ENCODE measurements at regions not wholly inside any gene's neighbourhood (a gene's known extent, or its start where the extent isn't known, plus 50 kb on each side); places are given as distances from the start of the nearest gene placed in this dataset.

DNA sequence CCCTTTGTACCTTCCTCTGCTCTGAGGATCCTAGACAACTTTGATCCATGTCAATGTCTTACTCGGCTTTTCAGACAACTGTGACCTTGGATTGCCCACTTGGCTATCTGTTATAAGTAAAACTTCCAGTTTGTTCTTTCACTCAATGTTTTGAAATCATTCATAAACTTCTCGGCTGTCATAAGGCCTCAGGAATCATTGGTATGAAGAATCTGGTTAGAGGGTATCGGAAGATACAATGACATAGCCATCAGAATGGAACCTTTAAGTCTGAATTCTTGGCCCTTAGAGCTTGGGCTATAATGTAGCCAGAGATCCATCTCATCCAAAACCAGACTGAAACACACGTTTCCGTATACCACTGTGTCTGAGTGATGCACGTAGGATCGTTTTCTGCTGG lies 59.0 kb upstream of the WDR1 start:
- Histone ChIP-seq H3K4me3 (ENCODE audit: low read depth in 1 of 2, low read length in 2 of 2) (no peak overlapping the region), H3K27ac (ENCODE audit: low read depth, low read length) (no peak overlapping the region)

DNA sequence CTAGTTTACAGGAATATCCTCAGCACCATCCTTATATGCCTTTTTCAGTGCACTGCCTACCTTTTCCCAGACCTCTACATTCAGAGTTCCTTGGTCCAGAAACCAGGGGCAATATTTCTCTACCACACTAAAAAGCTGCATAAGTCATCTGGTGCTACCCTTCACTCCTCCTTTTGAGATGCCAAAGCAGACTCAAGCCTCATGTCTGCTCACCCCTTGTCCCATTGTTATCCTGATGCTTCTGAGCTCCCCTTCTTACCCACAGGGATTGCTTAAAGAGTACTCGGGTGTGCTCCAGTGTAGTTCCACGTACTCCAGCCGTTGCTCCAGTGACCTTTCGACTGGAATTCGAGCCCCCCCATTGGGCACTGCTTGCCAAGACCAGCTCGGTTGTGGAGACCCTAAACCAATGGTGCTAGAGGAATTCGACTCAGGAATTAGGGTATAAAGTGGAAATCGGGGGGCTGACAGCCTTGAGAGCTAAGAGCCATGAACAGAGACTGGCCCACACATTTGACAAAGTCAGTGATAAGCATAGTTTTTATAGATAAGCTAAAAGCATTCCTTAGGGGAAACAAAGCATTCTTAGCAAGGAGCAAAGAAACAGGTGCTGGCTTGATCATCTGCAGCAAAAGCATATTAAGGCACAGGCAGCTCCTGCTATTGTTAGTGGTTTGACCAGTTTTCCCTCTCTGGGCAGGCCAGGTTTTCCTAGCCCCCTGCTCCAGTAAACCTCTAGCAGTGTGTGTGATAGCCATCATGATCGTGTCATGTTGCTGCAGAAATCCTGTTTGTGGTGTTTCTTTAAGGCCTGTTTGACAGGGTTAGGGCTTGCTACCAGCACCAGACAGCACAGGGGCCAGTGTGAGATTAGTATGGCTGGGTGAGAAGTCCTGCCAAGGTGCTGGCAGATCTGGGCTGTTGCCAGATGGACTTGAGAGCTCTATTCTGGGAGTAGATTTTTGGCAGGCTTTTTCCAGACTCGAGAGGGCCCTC lies 57.5 kb upstream of the WDR1 start:
- H3K9ac ChIP-seq (ENCODE audit: low read length), result no peak overlapping the region
- H3K27me3 ChIP-seq (ENCODE audit: control insufficient read depth in 1 of 2, insufficient read depth in 2 of 2, low read length in 2 of 2), result no peaks in the 10 kb centered on the region
- peaks cover 27% of the 10 kb centered on the region for H3K4me1 ChIP-seq (ENCODE audit: insufficient read depth, low read length)
- no peaks in the 10 kb centered on the region for H3K36me3 ChIP-seq (ENCODE audit: insufficient read depth, low read length)
- no peaks in the 10 kb centered on the region for H3K9me3 ChIP-seq (ENCODE audit: low read length)
- peak overlapping the region in 1 of 2 donors; percentile 24 for H3K4me3 ChIP-seq (ENCODE audit: low read depth in 1 of 2, low read length in 2 of 2)
- H3K27ac ChIP-seq (ENCODE audit: low read depth, low read length), result peak overlapping the region; percentile 78

More for the DNA sequence above, 59.0 kb upstream of the WDR1 start:
- Histone ChIP-seq H3K9ac (ENCODE audit: low read length) (no peak overlapping the region), H3K9me3 (ENCODE audit: low read length) (no peaks in the 10 kb centered on the region), H3K27me3 (ENCODE audit: control insufficient read depth in 1 of 2, insufficient read depth in 2 of 2, low read length in 2 of 2) (no peaks in the 10 kb centered on the region), H3K4me1 (ENCODE audit: insufficient read depth, low read length) (peaks cover 27% of the 10 kb centered on the region), H3K36me3 (ENCODE audit: insufficient read depth, low read length) (no peaks in the 10 kb centered on the region)

DNA sequence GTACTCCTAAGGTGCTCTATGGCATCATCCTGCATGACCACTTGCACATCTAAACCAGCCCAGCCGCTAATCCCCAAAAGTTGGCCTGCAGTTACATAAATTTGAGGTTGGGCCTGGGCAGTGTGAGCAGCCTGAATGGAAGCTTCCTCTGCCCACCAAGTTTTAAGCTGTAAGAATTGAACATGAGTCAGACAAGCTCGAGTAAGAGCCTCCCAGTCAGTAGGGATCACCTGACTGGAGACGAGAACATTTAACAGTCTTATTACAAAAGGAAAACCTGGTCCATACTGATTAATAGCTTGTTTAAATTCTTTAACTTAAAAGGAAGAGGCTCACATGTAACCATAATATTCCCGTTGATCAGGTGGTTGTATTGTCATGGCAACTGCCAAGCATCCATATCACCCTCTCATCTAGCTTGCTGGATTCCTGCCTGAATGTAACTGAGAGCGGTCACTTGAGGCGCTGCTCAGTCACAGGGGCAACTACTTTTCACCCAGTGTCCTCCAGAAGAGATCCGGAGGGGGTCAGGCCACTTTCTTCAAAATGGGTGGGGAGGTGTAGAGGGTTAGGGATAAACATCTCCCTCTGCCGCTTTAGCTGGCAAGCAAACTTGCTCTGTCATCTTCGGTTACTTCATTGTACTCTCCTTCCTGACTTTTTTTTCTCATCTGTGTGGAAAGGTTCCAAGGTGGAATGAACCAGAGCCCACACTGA lies 56.6 kb upstream of the WDR1 start:
- peak overlapping the region; percentile 78 for H3K27ac ChIP-seq (ENCODE audit: low read depth, low read length)
- peak overlapping the region in 1 of 2 donors; percentile 24 for H3K4me3 ChIP-seq (ENCODE audit: low read depth in 1 of 2, low read length in 2 of 2)
- no peak overlapping the region for H3K9ac ChIP-seq (ENCODE audit: low read length)
- H3K9me3 ChIP-seq (ENCODE audit: low read length), result no peaks in the 10 kb centered on the region
- H3K4me1 ChIP-seq (ENCODE audit: insufficient read depth, low read length), result peaks cover 27% of the 10 kb centered on the region
- H3K36me3 ChIP-seq (ENCODE audit: insufficient read depth, low read length), result no peaks in the 10 kb centered on the region
- H3K27me3 ChIP-seq (ENCODE audit: control insufficient read depth in 1 of 2, insufficient read depth in 2 of 2, low read length in 2 of 2), result no peaks in the 10 kb centered on the region

DNA sequence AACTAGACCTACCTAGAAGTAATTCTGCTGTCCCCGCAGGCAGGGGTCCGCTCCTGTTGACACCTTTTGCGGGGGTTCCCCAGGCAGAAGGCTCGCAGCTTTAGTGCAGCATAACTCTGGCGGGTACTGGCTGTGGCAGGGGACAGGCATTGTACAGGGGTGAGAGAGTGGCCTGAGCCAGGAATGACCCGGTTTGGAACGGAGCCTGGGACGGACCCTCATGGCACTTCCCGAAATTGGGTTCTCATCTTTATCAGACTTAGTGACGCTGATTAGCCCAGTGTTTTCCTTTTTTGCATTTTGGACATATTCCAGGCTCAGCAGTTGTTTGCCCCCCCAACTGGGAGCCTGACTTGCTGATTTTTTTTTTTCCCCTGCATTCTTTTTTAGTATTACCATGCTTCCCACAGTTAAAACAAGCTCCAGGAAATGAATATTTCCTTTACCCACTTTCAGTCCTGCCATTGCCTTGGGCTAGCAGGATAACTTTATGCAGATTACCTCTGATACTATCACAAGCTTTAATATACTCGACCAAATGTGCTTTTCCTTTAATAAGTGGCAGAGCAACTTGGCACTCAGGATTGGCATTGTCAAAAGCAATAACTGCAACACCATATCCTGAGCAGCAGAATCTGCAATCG lies 55.8 kb upstream of the WDR1 start:
- Histone ChIP-seq H3K4me1 (ENCODE audit: insufficient read depth, low read length) (peaks cover 27% of the 10 kb centered on the region), H3K27ac (ENCODE audit: low read depth, low read length) (peak overlapping the region; percentile 21), H3K9ac (ENCODE audit: low read length) (no peak overlapping the region), H3K4me3 (ENCODE audit: low read depth in 1 of 2, low read length in 2 of 2) (no peak overlapping the region), H3K27me3 (ENCODE audit: control insufficient read depth in 1 of 2, insufficient read depth in 2 of 2, low read length in 2 of 2) (no peaks in the 10 kb centered on the region), H3K36me3 (ENCODE audit: insufficient read depth, low read length) (no peaks in the 10 kb centered on the region), H3K9me3 (ENCODE audit: low read length) (no peaks in the 10 kb centered on the region)

DNA sequence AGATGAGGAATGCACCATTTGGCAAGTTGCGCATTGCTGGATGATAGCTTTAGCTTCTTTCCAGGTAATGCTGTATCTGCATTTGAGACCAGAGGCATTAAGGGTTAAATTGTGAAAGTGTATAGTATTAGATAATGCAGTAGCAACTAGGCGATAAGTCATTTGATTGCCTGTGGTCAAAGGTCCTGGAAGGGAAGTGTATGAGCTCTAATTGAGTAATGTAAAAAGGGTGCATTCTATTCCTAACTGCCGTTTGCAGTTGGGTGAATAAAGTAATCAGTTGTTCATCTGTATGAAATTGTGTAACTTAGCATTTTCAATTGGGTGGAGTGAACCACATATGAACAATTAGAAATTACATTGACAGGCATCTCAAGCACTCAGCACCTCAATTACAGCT lies 54.5 kb upstream of the WDR1 start:
- H3K9me3 ChIP-seq (ENCODE audit: low read length), result no peaks in the 10 kb centered on the region
- no peak overlapping the region for H3K9ac ChIP-seq (ENCODE audit: low read length)
- no peak overlapping the region for H3K4me3 ChIP-seq (ENCODE audit: low read depth in 1 of 2, low read length in 2 of 2)
- H3K4me1 ChIP-seq (ENCODE audit: insufficient read depth, low read length), result peaks cover 27% of the 10 kb centered on the region
- no peaks in the 10 kb centered on the region for H3K27me3 ChIP-seq (ENCODE audit: control insufficient read depth in 1 of 2, insufficient read depth in 2 of 2, low read length in 2 of 2)
- H3K27ac ChIP-seq (ENCODE audit: low read depth, low read length), result no peak overlapping the region
- no peaks in the 10 kb centered on the region for H3K36me3 ChIP-seq (ENCODE audit: insufficient read depth, low read length)

DNA sequence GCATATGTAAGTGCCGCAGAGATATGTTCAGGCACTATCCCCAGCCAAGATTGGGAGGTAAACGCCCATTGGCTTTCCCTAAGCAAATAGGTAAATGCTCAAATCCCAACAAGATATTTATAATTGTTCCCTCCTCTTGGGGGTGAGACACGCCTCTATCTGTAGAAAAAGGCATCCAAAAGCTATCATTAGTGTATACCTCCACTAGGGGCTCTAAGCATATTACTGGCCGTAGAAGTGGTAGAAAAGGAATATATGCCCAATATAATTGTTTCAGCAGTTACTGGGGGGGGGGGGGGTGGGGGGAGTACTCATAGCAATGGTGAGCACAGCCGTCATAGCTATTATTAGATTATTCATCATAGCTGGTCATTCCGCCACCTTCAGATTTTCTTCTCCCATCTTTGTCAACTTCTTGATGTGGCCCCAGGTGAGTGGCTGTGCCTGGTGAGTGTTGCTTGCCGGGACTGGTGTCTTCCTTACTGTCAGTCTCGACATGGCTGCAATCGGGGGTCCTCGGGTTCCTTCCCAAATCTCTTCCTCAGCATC lies 53.3 kb upstream of the WDR1 start:
- Histone ChIP-seq H3K27ac (ENCODE audit: low read depth, low read length) (no peak overlapping the region), H3K9ac (ENCODE audit: low read length) (no peak overlapping the region), H3K36me3 (ENCODE audit: insufficient read depth, low read length) (no peaks in the 10 kb centered on the region), H3K9me3 (ENCODE audit: low read length) (no peaks in the 10 kb centered on the region), H3K4me1 (ENCODE audit: insufficient read depth, low read length) (peaks cover 25% of the 10 kb centered on the region), H3K27me3 (ENCODE audit: control insufficient read depth in 1 of 2, insufficient read depth in 2 of 2, low read length in 2 of 2) (no peaks in the 10 kb centered on the region), H3K4me3 (ENCODE audit: low read depth in 1 of 2, low read length in 2 of 2) (no peak overlapping the region)

DNA sequence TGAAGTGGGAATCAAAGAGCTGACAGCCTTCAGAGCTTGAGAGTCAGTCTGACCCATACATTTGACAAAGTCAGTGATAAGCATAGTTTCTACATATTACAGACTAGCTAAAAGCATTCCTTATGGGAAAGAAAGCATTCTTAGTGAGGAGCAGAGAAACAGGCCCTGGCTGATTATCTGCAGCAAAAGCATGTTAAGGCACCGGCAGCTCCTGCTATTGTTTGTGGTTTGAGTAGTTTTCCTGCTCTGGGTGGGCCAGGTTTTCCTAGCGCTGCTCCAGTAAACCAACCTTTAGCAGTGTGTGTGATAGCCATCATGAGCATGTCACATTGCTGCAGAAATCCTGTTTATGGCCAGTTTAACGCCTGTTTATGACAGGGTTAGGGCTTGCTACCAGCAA lies 51.6 kb upstream of the WDR1 start:
- no peaks in the 10 kb centered on the region for H3K27me3 ChIP-seq (ENCODE audit: control insufficient read depth in 1 of 2, insufficient read depth in 2 of 2, low read length in 2 of 2)
- peaks cover 7% of the 10 kb centered on the region for H3K4me1 ChIP-seq (ENCODE audit: insufficient read depth, low read length)
- H3K27ac ChIP-seq (ENCODE audit: low read depth, low read length), result no peak overlapping the region
- H3K36me3 ChIP-seq (ENCODE audit: insufficient read depth, low read length), result no peaks in the 10 kb centered on the region
- H3K9me3 ChIP-seq (ENCODE audit: low read length), result no peaks in the 10 kb centered on the region
- H3K4me3 ChIP-seq (ENCODE audit: low read depth in 1 of 2, low read length in 2 of 2), result no peak overlapping the region
- no peak overlapping the region for H3K9ac ChIP-seq (ENCODE audit: low read length)

DNA sequence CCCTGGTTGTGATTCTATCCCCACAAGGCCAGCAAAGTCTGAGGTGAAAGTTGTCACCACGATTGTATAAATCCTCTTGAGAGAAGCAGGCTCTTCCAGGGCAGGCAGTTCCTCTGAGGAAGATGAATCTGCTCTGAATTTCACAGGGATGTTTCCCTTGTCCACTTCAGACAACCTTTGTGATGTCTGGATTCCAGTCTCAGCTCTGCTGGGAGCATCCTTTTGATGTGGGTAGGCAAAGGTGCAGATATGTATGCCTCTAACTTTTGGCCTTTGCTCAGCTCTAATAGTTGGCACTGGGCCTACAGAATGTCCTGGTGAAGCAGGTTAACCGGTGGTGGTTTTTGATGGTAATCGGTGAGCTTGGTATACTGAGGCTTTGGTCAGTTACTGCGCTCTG lies 50.6 kb upstream of the WDR1 start:
- Histone ChIP-seq H3K4me3 (ENCODE audit: low read depth in 1 of 2, low read length in 2 of 2) (no peak overlapping the region), H3K4me1 (ENCODE audit: insufficient read depth, low read length) (no peaks in the 10 kb centered on the region), H3K36me3 (ENCODE audit: insufficient read depth, low read length) (no peaks in the 10 kb centered on the region), H3K9me3 (ENCODE audit: low read length) (no peaks in the 10 kb centered on the region), H3K9ac (ENCODE audit: low read length) (no peak overlapping the region), H3K27me3 (ENCODE audit: control insufficient read depth in 1 of 2, insufficient read depth in 2 of 2, low read length in 2 of 2) (no peaks in the 10 kb centered on the region), H3K27ac (ENCODE audit: low read depth, low read length) (no peak overlapping the region)
